ENCODE measurements at regions not wholly inside any gene's neighbourhood (a gene's known extent, or its start where the extent isn't known, plus 50 kb on each side); places are given as distances from the start of the nearest gene placed in this dataset.
"Not testable (repeated sequence)": the region's sequence is repeated elsewhere in the genome, so short reads cannot be mapped to it uniquely, and the experiment has no call there.

DNA sequence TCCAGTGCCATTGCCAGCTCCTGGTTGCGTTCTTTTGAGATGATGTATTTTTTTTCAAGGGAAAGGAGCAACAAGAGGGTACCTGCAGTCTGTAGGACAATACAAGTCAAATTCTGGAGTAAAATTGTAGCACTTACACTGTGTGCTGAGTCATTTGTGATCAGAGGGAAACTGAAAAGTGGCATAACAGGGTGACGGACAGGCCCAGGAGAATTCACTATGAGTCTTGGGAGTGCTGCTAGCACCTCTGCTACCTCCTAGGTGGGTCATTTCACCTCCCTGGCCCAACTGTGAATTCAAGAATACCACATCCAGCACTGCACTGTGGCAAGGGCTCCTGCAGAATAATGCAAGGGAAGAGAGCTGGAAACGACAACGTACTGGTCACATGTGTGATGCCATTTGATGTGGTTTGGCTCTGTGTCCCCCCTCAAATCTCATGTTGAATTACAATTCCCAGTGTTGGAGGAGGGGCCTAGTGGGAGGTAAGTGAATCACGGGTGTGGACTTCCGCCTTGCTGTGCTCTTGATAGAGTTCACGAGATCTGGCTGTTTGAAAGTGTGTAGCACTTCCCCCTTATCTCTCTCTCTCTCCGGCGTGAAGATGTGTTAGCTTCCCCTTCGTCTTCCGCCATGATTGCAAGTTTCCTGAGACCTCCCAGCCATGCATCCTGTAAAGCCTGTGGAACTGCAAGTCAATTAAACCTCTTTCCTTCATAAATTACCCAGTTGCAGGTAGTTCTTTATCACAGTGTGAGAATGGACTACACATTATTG lies 261.0 kb downstream of the BCL2L11 start:
- not testable (repeated sequence) for TF ChIP-seq ESRRG, SNAI2, RARB (CRISPR knock-in tag; IDR thresholded peaks at IDR 0.05)

Data from SK-N-SH treated with all-trans-retinoic acid at 6 μM for 48 hours (cell line).